ENCODE measurements at regions not wholly inside any gene's neighbourhood (a gene's known extent, or its start where the extent isn't known, plus 50 kb on each side); places are given as distances from the start of the nearest gene placed in this dataset.

- Histone ChIP-seq H3K27ac (peak overlapping the region in 2 of 3 donors; percentile 36 to 47), H3K36me3 (no peaks in the 10 kb centered on the region), H3K9me3 (no peaks in the 10 kb centered on the region), H3K4me1 (peaks cover 0 to 3% of the 10 kb centered on the region in 2 donors), H3K27me3 (no peaks in the 10 kb centered on the region), H3K4me3 (replicated peaks in 1 of 3) (peak overlapping the region; percentile 69 to 82 (median 69))
- 0 to 1% methylated on average over 2 to 25 of the region's 79 CpGs for WGBS, 2 donors
- DNase-seq = peak; percentile 78 to 85
- TF ChIP-seq POLR2A (IDR thresholded peaks at IDR 0.05) (peak in 1 of 2 donors; percentile 60), CTCF (IDR thresholded peaks at IDR 0.05) (peak; percentile 35 to 98 (median 60))
- intact Hi-C loops (cut with DNase I) = no loop called here
Observed at GRCh38 chr1:90850898-90851710, 134.0 kb upstream of the BARHL2 start.

GRCh38 chr1:90850181-90850897 lies 133.2 kb upstream of the BARHL2 start:
- DNase-seq = peak; percentile 33 to 48
- no peaks in the 10 kb centered on the region for H3K27me3 ChIP-seq
- H3K9me3 ChIP-seq = no peaks in the 10 kb centered on the region
- intact Hi-C loops (cut with DNase I) = no loop called here
- H3K4me3 ChIP-seq (replicated peaks in 1 of 3) = peak overlapping the region; percentile 69 to 82 (median 69)
- peaks cover 0 to 3% of the 10 kb centered on the region in 2 donors for H3K4me1 ChIP-seq
- TF ChIP-seq CTCF (IDR thresholded peaks at IDR 0.05) (no peak), POLR2A (IDR thresholded peaks at IDR 0.05) (no peak)
- peak overlapping the region in 1 of 3 donors; percentile 36 for H3K27ac ChIP-seq
- 21 to 23% methylated on average over 19 of the region's 19 CpGs for WGBS, 2 donors
- no peaks in the 10 kb centered on the region for H3K36me3 ChIP-seq

- Histone ChIP-seq H3K4me1 (peaks cover 0 to under 1% of the 10 kb centered on the region in 2 donors), H3K9me3 (no peaks in the 10 kb centered on the region), H3K36me3 (no peaks in the 10 kb centered on the region), H3K4me3 (replicated peaks in 1 of 3) (no peak overlapping the region), H3K27me3 (no peaks in the 10 kb centered on the region), H3K27ac (no peak overlapping the region)
- no peak for TF ChIP-seq POLR2A (IDR thresholded peaks at IDR 0.05)
- no peak for TF ChIP-seq CTCF (IDR thresholded peaks at IDR 0.05)
- intact Hi-C loops (cut with DNase I) = no loop called here
- no peak for DNase-seq
- WGBS, 2 donors = 31 to 37% methylated on average over 20 to 21 of the region's 21 CpGs
Observed at GRCh38 chr1:90841473-90841872, 124.4 kb upstream of the BARHL2 start.

- WGBS, 2 donors = 39 to 41% methylated on average over 7 of the region's 7 CpGs
- no peak overlapping the region for H3K4me3 ChIP-seq (replicated peaks in 1 of 3)
- peaks cover 9 to 11% of the 10 kb centered on the region in 2 donors for H3K4me1 ChIP-seq
- no peak for TF ChIP-seq POLR2A (IDR thresholded peaks at IDR 0.05)
- no peak for TF ChIP-seq CTCF (IDR thresholded peaks at IDR 0.05)
- no peaks in the 10 kb centered on the region for H3K9me3 ChIP-seq
- no peak for DNase-seq
- intact Hi-C loops (cut with DNase I) = no loop called here
- peaks cover 5% of the 10 kb centered on the region for H3K27me3 ChIP-seq
- H3K36me3 ChIP-seq = no peaks in the 10 kb centered on the region
- no peak overlapping the region for H3K27ac ChIP-seq
Observed at GRCh38 chr1:90840352-90840751, 123.2 kb upstream of the BARHL2 start.

- Histone ChIP-seq H3K27me3 (peaks cover 12% of the 10 kb centered on the region), H3K9me3 (no peaks in the 10 kb centered on the region), H3K4me1 (peaks cover 13 to 17% of the 10 kb centered on the region in 2 donors), H3K36me3 (no peaks in the 10 kb centered on the region), H3K4me3 (replicated peaks in 1 of 3) (no peak overlapping the region), H3K27ac (no peak overlapping the region)
- intact Hi-C loops (cut with DNase I) = no loop called here
- 51 to 53% methylated on average over 5 of the region's 5 CpGs for WGBS, 2 donors
- no peak for TF ChIP-seq CTCF (IDR thresholded peaks at IDR 0.05)
- no peak for DNase-seq
Observed at GRCh38 chr1:90839323-90839722, 122.2 kb upstream of the BARHL2 start.

All from thyroid gland (tissue), 4 donors.